ENCODE measurements at regions not wholly inside any gene's neighbourhood (a gene's known extent, or its start where the extent isn't known, plus 50 kb on each side); places are given as distances from the start of the nearest gene placed in this dataset.

DNA sequence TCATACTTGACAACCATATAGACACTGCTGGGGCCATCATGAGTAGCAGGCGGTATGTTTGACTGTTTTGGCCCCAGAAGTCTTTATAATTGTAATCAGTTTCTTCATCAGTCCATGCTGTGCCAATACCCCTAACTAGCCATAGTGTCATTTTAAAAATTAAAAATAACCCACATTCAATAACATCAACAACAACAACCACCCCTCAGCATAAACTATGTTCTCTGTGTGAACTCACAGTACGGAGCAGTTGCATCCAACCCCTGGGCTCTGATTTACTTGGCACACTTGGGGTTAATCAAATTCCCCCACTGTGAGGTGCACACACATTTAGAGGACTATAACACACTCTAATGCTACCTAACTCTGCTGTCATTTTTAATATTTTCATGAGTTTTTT lies 553.7 kb downstream of the USP25 start:
- Histone ChIP-seq H3K9ac (ENCODE audit: insufficient read depth in 1 of 2, low read length in 2 of 2) (no peak overlapping the region), H3K27me3 (ENCODE audit: control insufficient read depth in 3 of 3, insufficient read depth in 3 of 3, low read length in 2 of 3) (no peaks in the 10 kb centered on the region), H3K4me1 (ENCODE audit: control insufficient read depth in 5 of 5, insufficient read depth in 5 of 5, low read length in 5 of 5) (peaks cover 0 to 20% (median 5%) of the 10 kb centered on the region in 5 donors), H3K27ac (ENCODE audit: low read depth in 1 of 2, low read length in 1 of 2) (no peak overlapping the region), H3K4me3 (no peak overlapping the region), H3K36me3 (ENCODE audit: control insufficient read depth in 4 of 4, insufficient read depth in 4 of 4, low read length in 4 of 4) (no peaks in the 10 kb centered on the region), H3K9me3 (ENCODE audit: control insufficient read depth in 4 of 4, insufficient read depth in 3 of 4, low read length in 3 of 4) (no peaks in the 10 kb centered on the region)
- DNase-seq (no peak), ATAC-seq (ENCODE audit: insufficient read depth, low FRiP score) (no peak)
- WGBS, 2 donors: 93 to 96% methylated on average over 2 of the region's 2 CpGs
- TF ChIP-seq CTCF (IDR thresholded peaks at IDR 0.05; ENCODE audit: control extremely low read depth, extremely low read depth): no peak

DNA sequence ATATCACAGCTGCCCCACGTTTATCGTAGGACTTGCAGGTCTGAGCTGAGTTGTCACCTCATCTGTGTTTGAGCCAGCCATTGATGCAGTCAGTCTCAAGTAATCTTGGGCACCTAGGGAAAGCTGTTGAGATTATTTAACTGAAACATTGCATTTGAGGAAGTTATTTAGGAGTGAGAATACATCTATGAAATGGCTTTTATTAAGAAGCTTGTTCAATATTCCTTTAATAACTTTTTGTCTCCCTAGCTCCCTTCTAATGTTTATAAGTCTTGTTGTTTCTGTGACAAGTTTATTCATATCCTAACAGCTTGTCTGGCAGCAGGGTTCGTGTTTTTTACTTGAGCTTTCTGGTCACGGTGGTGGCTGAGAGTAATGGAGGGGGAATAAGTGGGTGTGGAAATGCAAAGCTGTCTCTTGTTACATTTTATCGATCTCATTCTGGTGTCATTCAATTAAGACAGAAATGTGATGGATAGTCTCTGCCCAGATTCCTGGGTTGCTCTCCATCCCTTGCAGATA lies 555.9 kb downstream of the USP25 start:
- no peak overlapping the region for H3K9ac ChIP-seq (ENCODE audit: insufficient read depth in 1 of 2, low read length in 2 of 2)
- TF ChIP-seq CTCF (IDR thresholded peaks at IDR 0.05; ENCODE audit: control extremely low read depth, extremely low read depth): no peak
- no peak overlapping the region for H3K27ac ChIP-seq (ENCODE audit: low read depth in 1 of 2, low read length in 1 of 2)
- H3K4me3 ChIP-seq: no peak overlapping the region
- 62 to 79% methylated on average over 5 of the region's 5 CpGs for WGBS, 2 donors
- H3K27me3 ChIP-seq (ENCODE audit: control insufficient read depth in 3 of 3, insufficient read depth in 3 of 3, low read length in 2 of 3): no peaks in the 10 kb centered on the region
- peak in 2 of 3 donors; percentile 34 to 37 for DNase-seq
- no peaks in the 10 kb centered on the region for H3K9me3 ChIP-seq (ENCODE audit: control insufficient read depth in 4 of 4, insufficient read depth in 3 of 4, low read length in 3 of 4)
- no peaks in the 10 kb centered on the region for H3K36me3 ChIP-seq (ENCODE audit: control insufficient read depth in 4 of 4, insufficient read depth in 4 of 4, low read length in 4 of 4)
- peaks cover 0 to 6% (median 0%) of the 10 kb centered on the region in 5 donors for H3K4me1 ChIP-seq (ENCODE audit: control insufficient read depth in 5 of 5, insufficient read depth in 5 of 5, low read length in 5 of 5)
- ATAC-seq (ENCODE audit: insufficient read depth, low FRiP score): no peak

GRCh38 chr21:16287046-16287445 lies 557.3 kb downstream of the USP25 start:
- no peak for TF ChIP-seq CTCF (IDR thresholded peaks at IDR 0.05; ENCODE audit: control extremely low read depth, extremely low read depth)
- peaks cover 0 to 6% (median 0%) of the 10 kb centered on the region in 5 donors for H3K4me1 ChIP-seq (ENCODE audit: control insufficient read depth in 5 of 5, insufficient read depth in 5 of 5, low read length in 5 of 5)
- H3K36me3 ChIP-seq (ENCODE audit: control insufficient read depth in 4 of 4, insufficient read depth in 4 of 4, low read length in 4 of 4): no peaks in the 10 kb centered on the region
- ATAC-seq (ENCODE audit: insufficient read depth, low FRiP score): no peak
- DNase-seq: no peak
- H3K27ac ChIP-seq (ENCODE audit: low read depth in 1 of 2, low read length in 1 of 2): no peak overlapping the region
- no peak overlapping the region for H3K4me3 ChIP-seq
- H3K27me3 ChIP-seq (ENCODE audit: control insufficient read depth in 3 of 3, insufficient read depth in 3 of 3, low read length in 2 of 3): no peaks in the 10 kb centered on the region
- H3K9ac ChIP-seq (ENCODE audit: insufficient read depth in 1 of 2, low read length in 2 of 2): no peak overlapping the region
- no peaks in the 10 kb centered on the region for H3K9me3 ChIP-seq (ENCODE audit: control insufficient read depth in 4 of 4, insufficient read depth in 3 of 4, low read length in 3 of 4)
- 51 to 85% methylated on average over 2 of the region's 2 CpGs for WGBS, 2 donors

DNA sequence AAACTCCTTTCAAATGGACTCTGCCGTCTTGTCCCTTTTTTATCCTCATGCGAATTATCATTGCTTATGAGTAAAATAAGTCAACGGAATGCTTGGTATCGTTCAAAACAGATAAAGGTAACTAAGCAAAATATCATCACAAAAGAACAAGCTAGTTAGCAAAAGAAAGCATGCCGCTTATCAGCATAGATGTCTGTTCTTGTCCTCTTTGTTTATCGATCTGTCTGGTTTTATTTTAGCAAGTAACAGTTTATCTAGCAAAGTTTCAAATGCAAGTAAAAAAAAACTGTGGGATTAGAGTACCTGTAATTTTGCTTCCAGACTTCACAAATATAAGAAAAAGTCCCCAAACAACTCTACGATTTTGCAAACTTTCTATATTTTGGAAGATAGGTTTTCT lies 561.5 kb downstream of the USP25 start:
- Histone ChIP-seq H3K36me3 (ENCODE audit: control insufficient read depth in 4 of 4, insufficient read depth in 4 of 4, low read length in 4 of 4) (no peaks in the 10 kb centered on the region), H3K27ac (ENCODE audit: low read depth in 1 of 2, low read length in 1 of 2) (no peak overlapping the region), H3K4me1 (ENCODE audit: control insufficient read depth in 5 of 5, insufficient read depth in 5 of 5, low read length in 5 of 5) (peaks cover 0 to 3% (median 0%) of the 10 kb centered on the region in 5 donors), H3K9me3 (ENCODE audit: control insufficient read depth in 4 of 4, insufficient read depth in 3 of 4, low read length in 3 of 4) (no peaks in the 10 kb centered on the region), H3K27me3 (ENCODE audit: control insufficient read depth in 3 of 3, insufficient read depth in 3 of 3, low read length in 2 of 3) (no peaks in the 10 kb centered on the region), H3K4me3 (no peak overlapping the region), H3K9ac (ENCODE audit: insufficient read depth in 1 of 2, low read length in 2 of 2) (no peak overlapping the region)
- no peak for TF ChIP-seq CTCF (IDR thresholded peaks at IDR 0.05; ENCODE audit: control extremely low read depth, extremely low read depth)
- no peak for ATAC-seq (ENCODE audit: insufficient read depth, low FRiP score)
- DNase-seq: no peak
- 91% methylated on average over 7 of the region's 7 CpGs for WGBS, 2 donors

Measured in lung (tissue), 11 donors.